Activated naive CD8-positive, alpha-beta T cell treated with anti-CD3 and anti-CD28 coated beads, Interleukin-2, amount 50 U/mL, for 24 hours (primary cell): ENCODE measurements at regions not wholly inside any gene's neighbourhood (a gene's known extent, or its start where the extent isn't known, plus 50 kb on each side); places are given as distances from the start of the nearest gene placed in this dataset.
"Not testable (repeated sequence)": the region's sequence is repeated elsewhere in the genome, so short reads cannot be mapped to it uniquely, and the experiment has no call there.

Source experiments
- ATAC-seq: fragments of 150-1000 bp; cut with Tn5 transposase; one replicate; pipeline ENCODE4 v1.10.0; 2021
- DNase-seq: peaks from one replicate; pipeline ENCODE4 v3.0.0; 2021
- H3K27ac Mint-ChIP-seq: one replicate; pipeline ENCODE4 v1.8.0; 2021; ENCODE audit warnings: mild to moderate bottlenecking, mixed read lengths
- H3K27me3 Mint-ChIP-seq: one replicate; pipeline ENCODE4 v1.8.0; 2021; ENCODE audit warnings: mixed read lengths
- H3K36me3 Mint-ChIP-seq: one replicate; pipeline ENCODE4 v1.8.0; 2021; ENCODE audit warnings: low read depth, mixed read lengths
- H3K4me1 Mint-ChIP-seq: one replicate; pipeline ENCODE4 v1.8.0; 2021; ENCODE audit warnings: mixed read lengths
- H3K4me3 Mint-ChIP-seq: one replicate; pipeline ENCODE4 v1.8.0; 2021; ENCODE audit warnings: mild to moderate bottlenecking, moderate library complexity, mixed read lengths
- H3K9me3 Mint-ChIP-seq: one replicate; pipeline ENCODE4 v1.8.0; 2021; ENCODE audit warnings: mixed read lengths

- Mint-ChIP-seq H3K27ac (no peak overlapping the region), H3K4me1 (peaks cover 3% of the 10 kb centered on the region), H3K27me3 (peaks cover 4% of the 10 kb centered on the region), H3K9me3 (peaks cover 18% of the 10 kb centered on the region), H3K36me3 (no peaks in the 10 kb centered on the region), H3K4me3 (no peak overlapping the region)
- DNase-seq (no peak), ATAC-seq (no peak)
These were observed 71.3 kb upstream of the SMAD3 start for GRCh38 chr15:66993874-66994696.

- H3K4me3 Mint-ChIP-seq, result no peak overlapping the region
- ATAC-seq (peak; percentile 52), DNase-seq (no peak)
- H3K9me3 Mint-ChIP-seq, result peaks cover 13% of the 10 kb centered on the region
- no peak overlapping the region for H3K27ac Mint-ChIP-seq
- H3K4me1 Mint-ChIP-seq, result peaks cover 3% of the 10 kb centered on the region
- no peaks in the 10 kb centered on the region for H3K36me3 Mint-ChIP-seq
- no peaks in the 10 kb centered on the region for H3K27me3 Mint-ChIP-seq
These were observed 70.3 kb upstream of the SMAD3 start for GRCh38 chr15:66994927-66995656.

- H3K4me3 Mint-ChIP-seq, result no peak overlapping the region
- no peaks in the 10 kb centered on the region for H3K36me3 Mint-ChIP-seq
- no peak overlapping the region for H3K27ac Mint-ChIP-seq
- H3K4me1 Mint-ChIP-seq, result peaks cover 3% of the 10 kb centered on the region
- no peaks in the 10 kb centered on the region for H3K27me3 Mint-ChIP-seq
- H3K9me3 Mint-ChIP-seq, result peaks cover 13% of the 10 kb centered on the region
- DNase-seq, result no peak
- ATAC-seq, result no peak
These were observed 69.3 kb upstream of the SMAD3 start for GRCh38 chr15:66996094-66996493.

- Mint-ChIP-seq H3K9me3 (peaks cover 13% of the 10 kb centered on the region), H3K4me1 (peaks cover 3% of the 10 kb centered on the region), H3K27me3 (no peaks in the 10 kb centered on the region), H3K36me3 (no peaks in the 10 kb centered on the region), H3K27ac (no peak overlapping the region), H3K4me3 (no peak overlapping the region)
- DNase-seq (no peak), ATAC-seq (no peak)
These were observed 68.2 kb upstream of the SMAD3 start for GRCh38 chr15:66997212-66997611.

- not testable (repeated sequence) for H3K27ac Mint-ChIP-seq, H3K27me3 Mint-ChIP-seq, H3K4me1 Mint-ChIP-seq, DNase-seq, H3K36me3 Mint-ChIP-seq, ATAC-seq, H3K4me3 Mint-ChIP-seq
- H3K9me3 Mint-ChIP-seq, result peaks cover 13% of the 10 kb centered on the region
These were observed 67.2 kb upstream of the SMAD3 start for GRCh38 chr15:66998234-66998633.

GRCh38 chr15:66999046-66999968 is 66.1 kb upstream of the SMAD3 start:
- Mint-ChIP-seq H3K4me1 (no peaks in the 10 kb centered on the region), H3K27ac (no peak overlapping the region), H3K36me3 (no peaks in the 10 kb centered on the region), H3K9me3 (peaks cover 13% of the 10 kb centered on the region), H3K4me3 (no peak overlapping the region), H3K27me3 (no peaks in the 10 kb centered on the region)
- ATAC-seq (no peak), DNase-seq (no peak)

- Mint-ChIP-seq H3K27ac (no peak overlapping the region), H3K9me3 (peaks cover 13% of the 10 kb centered on the region), H3K27me3 (no peaks in the 10 kb centered on the region), H3K4me1 (no peaks in the 10 kb centered on the region), H3K36me3 (no peaks in the 10 kb centered on the region), H3K4me3 (no peak overlapping the region)
- DNase-seq, result no peak
- ATAC-seq, result no peak
These were observed 64.5 kb upstream of the SMAD3 start for GRCh38 chr15:67000896-67001295.

GRCh38 chr15:67002368-67002767 is 63.0 kb upstream of the SMAD3 start:
- ATAC-seq, result no peak
- no peaks in the 10 kb centered on the region for H3K4me1 Mint-ChIP-seq
- no peaks in the 10 kb centered on the region for H3K36me3 Mint-ChIP-seq
- DNase-seq, result no peak
- H3K27me3 Mint-ChIP-seq, result no peaks in the 10 kb centered on the region
- no peak overlapping the region for H3K4me3 Mint-ChIP-seq
- peaks cover 13% of the 10 kb centered on the region for H3K9me3 Mint-ChIP-seq
- H3K27ac Mint-ChIP-seq, result no peak overlapping the region

- Mint-ChIP-seq H3K36me3 (no peaks in the 10 kb centered on the region), H3K9me3 (peaks cover 7% of the 10 kb centered on the region), H3K27ac (no peak overlapping the region), H3K27me3 (no peaks in the 10 kb centered on the region), H3K4me3 (no peak overlapping the region), H3K4me1 (no peaks in the 10 kb centered on the region)
- DNase-seq (no peak), ATAC-seq (no peak)
These were observed 61.8 kb upstream of the SMAD3 start for GRCh38 chr15:67003586-67003985.

- no peaks in the 10 kb centered on the region for H3K4me1 Mint-ChIP-seq
- no peak overlapping the region for H3K27ac Mint-ChIP-seq
- no peaks in the 10 kb centered on the region for H3K36me3 Mint-ChIP-seq
- DNase-seq, result no peak
- no peak for ATAC-seq
- H3K27me3 Mint-ChIP-seq, result no peaks in the 10 kb centered on the region
- no peak overlapping the region for H3K4me3 Mint-ChIP-seq
- H3K9me3 Mint-ChIP-seq, result peaks cover 3% of the 10 kb centered on the region
These were observed 61.3 kb upstream of the SMAD3 start for GRCh38 chr15:67004142-67004541.

GRCh38 chr15:67005294-67005996 is 60.0 kb upstream of the SMAD3 start:
- no peaks in the 10 kb centered on the region for H3K36me3 Mint-ChIP-seq
- no peak overlapping the region for H3K27ac Mint-ChIP-seq
- ATAC-seq (no peak), DNase-seq (no peak)
- no peaks in the 10 kb centered on the region for H3K4me1 Mint-ChIP-seq
- H3K9me3 Mint-ChIP-seq, result no peaks in the 10 kb centered on the region
- no peaks in the 10 kb centered on the region for H3K27me3 Mint-ChIP-seq
- no peak overlapping the region for H3K4me3 Mint-ChIP-seq

- H3K4me1 Mint-ChIP-seq, result no peaks in the 10 kb centered on the region
- no peak for ATAC-seq
- H3K36me3 Mint-ChIP-seq, result no peaks in the 10 kb centered on the region
- no peak overlapping the region for H3K4me3 Mint-ChIP-seq
- H3K27ac Mint-ChIP-seq, result no peak overlapping the region
- no peaks in the 10 kb centered on the region for H3K27me3 Mint-ChIP-seq
- no peak for DNase-seq
- H3K9me3 Mint-ChIP-seq, result no peaks in the 10 kb centered on the region
These were observed 59.0 kb upstream of the SMAD3 start for GRCh38 chr15:67006083-67007065.
